HG03280 (cell line): ENCODE measurements at regions not wholly inside any gene's neighbourhood (a gene's known extent, or its start where the extent isn't known, plus 50 kb on each side); places are given as distances from the start of the nearest gene placed in this dataset.

Source experiments
- ATAC-seq: cut with Tn5 transposase; IDR thresholded peaks from one replicate; pipeline ENCODE4 v1.9.1; 2021; ENCODE audit warnings: mild to moderate bottlenecking, moderate library complexity; ENCODE audit not compliant: unreplicated experiment

GRCh38 chr21:15514073-15514946 is 215.5 kb upstream of the USP25 start:
- ATAC-seq, result peak; percentile 97

GRCh38 chr21:15515908-15516307 is 213.9 kb upstream of the USP25 start:
- no peak for ATAC-seq

GRCh38 chr21:15517394-15517793 is 212.4 kb upstream of the USP25 start:
- no peak for ATAC-seq

- no peak for ATAC-seq
Measured at GRCh38 chr21:15520811-15521643, 208.8 kb upstream of the USP25 start.

GRCh38 chr21:15521644-15522001 is 208.2 kb upstream of the USP25 start:
- ATAC-seq, result no peak

GRCh38 chr21:15522148-15522547 is 207.6 kb upstream of the USP25 start:
- no peak for ATAC-seq

GRCh38 chr21:15524855-15525254 is 204.9 kb upstream of the USP25 start:
- no peak for ATAC-seq

- ATAC-seq, result no peak
Measured at GRCh38 chr21:15526798-15527197, 203.0 kb upstream of the USP25 start.

GRCh38 chr21:15528346-15528745 is 201.4 kb upstream of the USP25 start:
- ATAC-seq, result no peak

GRCh38 chr21:15531986-15532385 is 197.8 kb upstream of the USP25 start:
- ATAC-seq, result no peak

- ATAC-seq, result no peak
Measured at GRCh38 chr21:15533618-15534017, 196.2 kb upstream of the USP25 start.

- ATAC-seq, result no peak
Measured at GRCh38 chr21:15534450-15534886, 195.3 kb upstream of the USP25 start.

- no peak for ATAC-seq
Measured at GRCh38 chr21:15539376-15539775, 190.4 kb upstream of the USP25 start.

- ATAC-seq, result no peak
Measured at GRCh38 chr21:15543473-15543872, 186.3 kb upstream of the USP25 start.

- ATAC-seq, result no peak
Measured at GRCh38 chr21:15549671-15550070, 180.1 kb upstream of the USP25 start.

GRCh38 chr21:15552914-15553494 is 176.8 kb upstream of the USP25 start:
- ATAC-seq, result no peak

- no peak for ATAC-seq
Measured at GRCh38 chr21:15557925-15558324, 171.9 kb upstream of the USP25 start.

- no peak for ATAC-seq
Measured at GRCh38 chr21:15558884-15559283, 170.9 kb upstream of the USP25 start.

- ATAC-seq, result no peak
Measured at GRCh38 chr21:15559660-15560059, 170.1 kb upstream of the USP25 start.

GRCh38 chr21:15560383-15561056 is 169.3 kb upstream of the USP25 start:
- no peak for ATAC-seq

- no peak for ATAC-seq
Measured at GRCh38 chr21:15562748-15563147, 167.0 kb upstream of the USP25 start.
